IMR-90 (cell line): ENCODE measurements at regions not wholly inside any gene's neighbourhood (a gene's known extent, or its start where the extent isn't known, plus 50 kb on each side); places are given as distances from the start of the nearest gene placed in this dataset.

Source experiments
- CTCF ChIP-seq: conservative IDR thresholded peaks from 2 replicates; pipeline ENCODE4 v1.5.1; 2012; ENCODE audit warnings: mild to moderate bottlenecking, low read depth, low read length, improper control_type of control experiment
- TF ChIP-seq, protein P1 (sequence below): fragments of 150-350 bp; IDR thresholded peaks from 2 replicates; pipeline ENCODE4 v1.6.1; 2017; ENCODE audit warnings: mild to moderate bottlenecking, antibody characterized with exemption, low read length, low read depth

GRCh38 chr21:16865632-16866031 is 647.2 kb upstream of the CXADR start:
- no peak for TF ChIP-seq CTCF
- TF ChIP-seq, protein P1, sequence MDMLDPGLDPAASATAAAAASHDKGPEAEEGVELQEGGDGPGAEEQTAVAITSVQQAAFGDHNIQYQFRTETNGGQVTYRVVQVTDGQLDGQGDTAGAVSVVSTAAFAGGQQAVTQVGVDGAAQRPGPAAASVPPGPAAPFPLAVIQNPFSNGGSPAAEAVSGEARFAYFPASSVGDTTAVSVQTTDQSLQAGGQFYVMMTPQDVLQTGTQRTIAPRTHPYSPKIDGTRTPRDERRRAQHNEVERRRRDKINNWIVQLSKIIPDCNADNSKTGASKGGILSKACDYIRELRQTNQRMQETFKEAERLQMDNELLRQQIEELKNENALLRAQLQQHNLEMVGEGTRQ: no peak
